ENCODE measurements at regions not wholly inside any gene's neighbourhood (a gene's known extent, or its start where the extent isn't known, plus 50 kb on each side); places are given as distances from the start of the nearest gene placed in this dataset.
"Not testable (repeated sequence)": the region's sequence is repeated elsewhere in the genome, so short reads cannot be mapped to it uniquely, and the experiment has no call there.

DNA sequence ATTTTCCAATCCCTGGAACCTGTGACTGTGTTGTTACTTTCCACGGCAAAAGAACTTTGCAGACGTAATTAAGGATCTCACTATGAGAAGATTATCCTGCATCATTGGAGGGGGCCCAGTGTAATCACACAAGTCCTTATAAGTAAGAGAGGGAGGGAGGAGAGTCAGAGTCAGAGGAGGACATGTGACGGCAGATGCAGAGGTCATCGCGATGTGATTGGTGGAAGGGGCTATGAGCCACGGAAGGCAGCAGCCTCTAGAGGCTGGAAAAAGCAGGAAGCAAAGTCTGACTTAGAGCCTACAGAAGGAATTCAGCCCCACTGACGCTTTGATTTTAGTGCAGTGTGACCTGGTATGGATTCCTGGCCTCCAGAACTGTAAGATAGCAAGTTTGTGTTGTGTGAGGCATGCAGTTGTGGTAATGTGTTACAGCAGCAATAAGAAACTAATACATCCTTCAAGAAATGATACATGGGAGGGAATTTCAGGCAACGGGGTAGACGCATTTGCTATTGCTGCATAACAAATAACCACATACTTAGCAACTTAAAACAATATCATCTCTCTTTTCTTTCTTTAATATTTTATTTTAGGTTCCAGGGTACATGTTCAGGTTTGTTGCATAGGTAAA is 112.7 kb upstream of the SERPINE2 start:
- no peaks in the 10 kb centered on the region for H3K36me3 ChIP-seq (replicated peaks; ENCODE audit: insufficient read depth, low read depth)
- no peak overlapping the region for H3K4me3 ChIP-seq
- no peaks in the 10 kb centered on the region for H3K9me2 ChIP-seq (replicated peaks; ENCODE audit: insufficient read depth)
- H3K9me3 ChIP-seq (ENCODE audit: low read depth): no peaks in the 10 kb centered on the region
- H3K4me1 ChIP-seq (ENCODE audit: insufficient read depth): peaks cover 7% of the 10 kb centered on the region
- 92% methylated on average over 9 of the region's 9 CpGs for WGBS (ENCODE audit: low lambda C conversion rate, missing lambda C conversion rate)
- no peaks in the 10 kb centered on the region for H3K27me3 ChIP-seq
- no peak overlapping the region for H2AFZ ChIP-seq
- DNase-seq (ENCODE audit: low spot score): no peak
- no peak overlapping the region for H3K4me2 ChIP-seq
- no peak overlapping the region for H3K27ac ChIP-seq
- TF ChIP-seq EZH2phosphoT487 (IDR thresholded peaks at IDR 0.05; ENCODE audit: low read depth, severe bottlenecking, unreplicated experiment) (no peak), EZH2 (IDR thresholded peaks at IDR 0.05; ENCODE audit: borderline replicate concordance) (no peak)
- TF ChIP-seq, protein P1, sequence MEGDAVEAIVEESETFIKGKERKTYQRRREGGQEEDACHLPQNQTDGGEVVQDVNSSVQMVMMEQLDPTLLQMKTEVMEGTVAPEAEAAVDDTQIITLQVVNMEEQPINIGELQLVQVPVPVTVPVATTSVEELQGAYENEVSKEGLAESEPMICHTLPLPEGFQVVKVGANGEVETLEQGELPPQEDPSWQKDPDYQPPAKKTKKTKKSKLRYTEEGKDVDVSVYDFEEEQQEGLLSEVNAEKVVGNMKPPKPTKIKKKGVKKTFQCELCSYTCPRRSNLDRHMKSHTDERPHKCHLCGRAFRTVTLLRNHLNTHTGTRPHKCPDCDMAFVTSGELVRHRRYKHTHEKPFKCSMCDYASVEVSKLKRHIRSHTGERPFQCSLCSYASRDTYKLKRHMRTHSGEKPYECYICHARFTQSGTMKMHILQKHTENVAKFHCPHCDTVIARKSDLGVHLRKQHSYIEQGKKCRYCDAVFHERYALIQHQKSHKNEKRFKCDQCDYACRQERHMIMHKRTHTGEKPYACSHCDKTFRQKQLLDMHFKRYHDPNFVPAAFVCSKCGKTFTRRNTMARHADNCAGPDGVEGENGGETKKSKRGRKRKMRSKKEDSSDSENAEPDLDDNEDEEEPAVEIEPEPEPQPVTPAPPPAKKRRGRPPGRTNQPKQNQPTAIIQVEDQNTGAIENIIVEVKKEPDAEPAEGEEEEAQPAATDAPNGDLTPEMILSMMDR (IDR thresholded peaks at IDR 0.05; ENCODE audit: poor library complexity): no peak
- H3K79me2 ChIP-seq: no peaks in the 10 kb centered on the region
- no peaks in the 10 kb centered on the region for H4K20me1 ChIP-seq (ENCODE audit: insufficient read depth, poor library complexity, severe bottlenecking)

DNA sequence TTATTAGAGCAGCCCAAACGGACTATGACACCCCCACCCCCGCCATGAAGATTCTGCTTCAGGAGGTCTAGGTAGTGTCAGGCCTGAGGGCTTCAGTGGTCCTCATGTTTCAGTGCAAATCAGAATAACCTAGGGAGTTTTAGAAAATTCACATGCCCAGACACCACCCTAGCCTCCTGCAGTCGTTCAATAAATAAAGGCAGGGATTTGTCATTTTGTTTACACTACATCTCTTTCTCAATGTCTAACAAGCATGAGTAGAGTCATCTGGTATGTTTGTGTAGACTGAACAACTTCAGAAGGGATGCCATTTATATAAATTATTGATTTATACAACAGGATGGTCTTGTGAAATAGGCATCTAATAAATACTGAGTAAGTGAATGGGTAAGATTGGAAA is 112.1 kb upstream of the SERPINE2 start:
- Histone ChIP-seq H3K79me2 (no peaks in the 10 kb centered on the region), H3K9me3 (ENCODE audit: low read depth) (no peaks in the 10 kb centered on the region), H2AFZ (no peak overlapping the region), H3K36me3 (replicated peaks; ENCODE audit: insufficient read depth, low read depth) (no peaks in the 10 kb centered on the region), H3K4me2 (no peak overlapping the region), H3K4me3 (no peak overlapping the region), H4K20me1 (ENCODE audit: insufficient read depth, poor library complexity, severe bottlenecking) (no peaks in the 10 kb centered on the region), H3K27me3 (no peaks in the 10 kb centered on the region), H3K4me1 (ENCODE audit: insufficient read depth) (peaks cover 10% of the 10 kb centered on the region), H3K9me2 (replicated peaks; ENCODE audit: insufficient read depth) (no peaks in the 10 kb centered on the region), H3K27ac (no peak overlapping the region)
- no peak for DNase-seq (ENCODE audit: low spot score)
- TF ChIP-seq EZH2 (IDR thresholded peaks at IDR 0.05; ENCODE audit: borderline replicate concordance): no peak
- TF ChIP-seq EZH2phosphoT487 (IDR thresholded peaks at IDR 0.05; ENCODE audit: low read depth, severe bottlenecking, unreplicated experiment): no peak
- TF ChIP-seq, protein P1 (IDR thresholded peaks at IDR 0.05; ENCODE audit: poor library complexity): no peak
- 60% methylated on average over 3 of the region's 3 CpGs for WGBS (ENCODE audit: low lambda C conversion rate, missing lambda C conversion rate)

DNA sequence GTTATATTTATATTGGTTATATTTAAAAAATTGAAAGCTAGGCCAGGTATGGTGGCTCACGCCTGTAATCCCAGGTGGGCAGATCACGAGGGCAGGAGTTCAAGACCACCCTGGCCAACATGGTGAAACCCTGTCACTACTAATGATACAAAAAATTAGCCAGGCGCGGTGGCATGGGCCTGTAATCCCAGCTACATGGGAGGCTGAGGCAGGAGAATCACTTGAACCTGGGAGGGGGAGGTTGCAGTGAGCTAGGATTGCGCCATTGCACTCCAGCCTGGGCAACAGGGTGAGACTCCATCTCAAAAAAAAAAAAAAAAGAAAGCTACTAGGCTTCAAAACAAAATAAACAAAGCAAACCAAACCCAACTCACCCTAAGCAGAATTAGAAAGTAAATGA is 109.0 kb upstream of the SERPINE2 start:
- H3K27me3 ChIP-seq; H3K9me2 ChIP-seq (replicated peaks; ENCODE audit: insufficient read depth); H2AFZ ChIP-seq; H3K79me2 ChIP-seq; H4K20me1 ChIP-seq (ENCODE audit: insufficient read depth, poor library complexity, severe bottlenecking); H3K4me1 ChIP-seq (ENCODE audit: insufficient read depth); DNase-seq (ENCODE audit: low spot score); H3K36me3 ChIP-seq (replicated peaks; ENCODE audit: insufficient read depth, low read depth); H3K4me2 ChIP-seq; H3K4me3 ChIP-seq; H3K9me3 ChIP-seq (ENCODE audit: low read depth): not testable (repeated sequence)
- WGBS (ENCODE audit: low lambda C conversion rate, missing lambda C conversion rate): 99% methylated on average over 5 of the region's 5 CpGs
- peak overlapping the region; percentile 94 for H3K27ac ChIP-seq

GRCh38 chr2:224147174-224147573 is 108.1 kb upstream of the SERPINE2 start:
- H3K9me2 ChIP-seq (replicated peaks; ENCODE audit: insufficient read depth): no peaks in the 10 kb centered on the region
- H3K9me3 ChIP-seq (ENCODE audit: low read depth): no peaks in the 10 kb centered on the region
- H3K79me2 ChIP-seq: no peaks in the 10 kb centered on the region
- peak overlapping the region; percentile 53 for H3K4me2 ChIP-seq
- peak; percentile 61 for DNase-seq (ENCODE audit: low spot score)
- H3K27me3 ChIP-seq: no peaks in the 10 kb centered on the region
- 76% methylated on average over 4 of the region's 4 CpGs for WGBS (ENCODE audit: low lambda C conversion rate, missing lambda C conversion rate)
- no peaks in the 10 kb centered on the region for H4K20me1 ChIP-seq (ENCODE audit: insufficient read depth, poor library complexity, severe bottlenecking)
- H3K4me1 ChIP-seq (ENCODE audit: insufficient read depth): peaks cover 13% of the 10 kb centered on the region
- no peaks in the 10 kb centered on the region for H3K36me3 ChIP-seq (replicated peaks; ENCODE audit: insufficient read depth, low read depth)
- peak overlapping the region; percentile 94 for H3K27ac ChIP-seq
- no peak overlapping the region for H2AFZ ChIP-seq
- no peak overlapping the region for H3K4me3 ChIP-seq
- TF ChIP-seq, protein P1 (IDR thresholded peaks at IDR 0.05; ENCODE audit: poor library complexity): no peak
- TF ChIP-seq EZH2 (IDR thresholded peaks at IDR 0.05; ENCODE audit: borderline replicate concordance) (no peak), EZH2phosphoT487 (IDR thresholded peaks at IDR 0.05; ENCODE audit: low read depth, severe bottlenecking, unreplicated experiment) (no peak)

Data from hepatocyte (in vitro differentiated cells).